Cardiac septum (tissue), 1 donor: ENCODE measurements at regions not wholly inside any gene's neighbourhood (a gene's known extent, or its start where the extent isn't known, plus 50 kb on each side); places are given as distances from the start of the nearest gene placed in this dataset.

ENCODE experiments used
- DNase-seq: peaks from one replicate; pipeline ENCODE4 v3.0.0-alpha.2; 2020; ENCODE audit warnings: low spot score
- intact Hi-C: fragments of 100-400 bp; cut with DNase I; formaldehyde crosslinking; loops from one replicate; pipeline ENCODE4 v1.14.0; 2022
- donor health status: DM: no; HTN: no; CAD: no.

DNA sequence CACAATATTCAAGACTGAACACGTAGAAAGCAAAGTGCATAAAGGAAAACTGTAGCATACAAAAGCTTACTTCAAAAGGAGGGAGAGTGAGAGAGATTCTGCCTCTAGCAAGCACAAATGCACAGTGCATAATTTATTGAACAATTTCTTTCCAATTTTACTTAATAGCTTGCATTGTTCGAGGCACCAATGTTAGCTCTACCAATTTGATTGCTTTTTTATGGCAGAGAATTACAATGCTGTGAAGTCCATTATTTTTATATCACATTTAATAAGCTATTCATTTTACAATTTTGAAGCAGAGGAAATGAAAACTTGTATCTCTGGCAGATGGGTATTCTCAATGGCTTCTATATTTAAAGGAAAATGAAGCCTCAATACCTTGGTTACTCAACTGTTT lies 331.7 kb downstream of the GPM6A start:
- no peak for DNase-seq
- intact Hi-C loops: no loop called here

- no peak for DNase-seq
- intact Hi-C loops: no loop called here
Measured at GRCh38 chr4:175499735-175500352, 312.2 kb downstream of the GPM6A start.

- DNase-seq: no peak
- intact Hi-C loops: no loop called here
Measured at GRCh38 chr4:175504318-175504717, 307.7 kb downstream of the GPM6A start.

- intact Hi-C loops: no loop called here
- no peak for DNase-seq
Measured at GRCh38 chr4:175509320-175509719, 302.7 kb downstream of the GPM6A start.

DNA sequence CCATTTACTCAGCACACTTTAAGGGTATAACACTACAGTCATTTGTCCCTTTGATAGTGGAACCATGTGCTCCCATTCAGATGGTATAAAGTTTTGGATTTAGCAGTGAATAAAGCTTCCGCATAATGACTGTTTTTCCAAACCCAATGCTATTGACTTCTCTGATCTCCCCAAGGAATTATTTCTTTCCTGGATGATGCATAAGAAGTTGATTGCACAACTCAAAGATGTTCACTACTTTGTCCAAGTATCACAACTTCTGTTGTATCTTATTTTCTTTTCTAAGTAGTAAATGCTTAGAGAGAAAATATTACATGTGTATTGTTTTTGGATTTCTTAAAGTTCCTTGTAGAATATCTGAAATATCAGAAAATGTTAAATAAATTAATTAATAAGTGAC lies 300.2 kb downstream of the GPM6A start:
- DNase-seq: no peak
- intact Hi-C loops: no loop called here

GRCh38 chr4:175514174-175514573 lies 297.9 kb downstream of the GPM6A start:
- no peak for DNase-seq
- intact Hi-C loops: no loop called here

- intact Hi-C loops: no loop called here
- no peak for DNase-seq
Measured at GRCh38 chr4:175530655-175531054, 281.4 kb downstream of the GPM6A start.

GRCh38 chr4:175531405-175532091 lies 280.5 kb downstream of the GPM6A start:
- intact Hi-C loops: no loop called here
- DNase-seq: no peak

GRCh38 chr4:175536852-175537453 lies 275.1 kb downstream of the GPM6A start:
- DNase-seq: no peak
- intact Hi-C loops: loop anchor here (5.0 kb wide), 1 partner anchor 775 kb away; no protein-coding TSS in a partner anchor

DNA sequence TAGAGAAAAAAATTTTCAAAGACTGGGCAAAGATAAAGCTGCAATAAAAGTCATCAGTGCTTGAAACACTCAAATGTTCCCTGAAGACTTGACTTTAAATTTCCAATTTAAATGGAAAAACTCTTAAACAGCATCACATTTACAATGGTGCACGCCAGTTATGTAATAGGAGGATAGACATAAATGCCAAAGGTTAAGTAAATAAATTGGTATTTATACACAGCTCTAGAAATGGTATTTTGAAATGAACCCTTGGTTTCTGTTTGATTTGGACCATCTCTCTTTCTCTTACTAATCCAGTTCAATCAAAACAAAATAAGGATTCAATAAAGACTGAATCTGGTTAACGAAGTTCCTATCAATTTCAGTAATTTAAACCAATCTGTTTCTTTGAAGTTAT lies 272.6 kb downstream of the GPM6A start:
- DNase-seq: no peak
- intact Hi-C loops: loop anchor here (5.0 kb wide), 1 partner anchor 777 kb away; no protein-coding TSS in a partner anchor

GRCh38 chr4:175540151-175540550 lies 271.9 kb downstream of the GPM6A start:
- intact Hi-C loops: loop anchor here (10.0 kb wide), 1 partner anchor 665 kb away; no protein-coding TSS in a partner anchor
- no peak for DNase-seq

DNA sequence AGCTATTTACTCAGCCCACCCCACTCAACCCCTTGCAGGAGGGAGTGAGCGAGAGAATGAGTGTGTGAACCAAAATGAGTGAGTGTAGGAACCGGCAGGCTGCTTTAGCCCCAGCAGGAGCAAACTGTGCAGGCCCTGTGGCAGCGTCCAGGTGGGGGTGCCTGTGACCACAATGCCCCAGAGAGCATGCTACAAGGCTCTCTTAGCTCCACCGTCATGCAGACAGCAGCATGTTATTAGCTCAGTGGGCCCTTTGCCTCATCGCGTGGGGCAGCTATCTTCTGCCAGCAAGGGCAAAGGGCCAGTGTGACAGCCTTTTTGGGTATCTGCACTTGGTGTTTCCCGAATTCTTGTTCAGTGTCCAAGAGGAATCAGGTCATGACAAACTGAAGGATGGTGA lies 271.3 kb downstream of the GPM6A start:
- DNase-seq: no peak
- intact Hi-C loops: loop anchor here (10.0 kb wide), 1 partner anchor 666 kb away; no protein-coding TSS in a partner anchor

DNA sequence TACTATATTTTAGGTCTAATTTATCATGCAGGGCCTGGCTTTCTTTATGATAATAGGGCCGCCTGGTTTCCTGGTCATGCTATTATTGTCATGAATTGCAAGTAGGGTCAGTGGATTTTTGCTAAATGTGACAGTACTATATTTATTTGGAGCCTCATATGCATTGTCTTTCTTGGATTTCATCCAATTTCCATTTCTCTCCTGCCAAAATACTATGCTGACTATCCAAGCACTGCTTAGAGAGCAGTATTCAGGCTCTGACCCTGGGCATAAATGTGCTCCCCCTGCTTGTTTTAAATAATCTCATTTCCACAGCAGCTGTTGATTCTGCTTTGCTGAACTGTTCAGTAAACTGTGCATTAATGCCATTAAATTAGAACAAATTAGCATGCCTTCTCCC lies 269.3 kb downstream of the GPM6A start:
- intact Hi-C loops: loop anchor here (10.0 kb wide), 1 partner anchor 668 kb away; no protein-coding TSS in a partner anchor
- DNase-seq: no peak

GRCh38 chr4:175559126-175559525 lies 252.9 kb downstream of the GPM6A start:
- DNase-seq: no peak
- intact Hi-C loops: no loop called here

- intact Hi-C loops: no loop called here
- DNase-seq: no peak
Measured at GRCh38 chr4:175559526-175559925, 252.5 kb downstream of the GPM6A start.

- intact Hi-C loops: no loop called here
- no peak for DNase-seq
Measured at GRCh38 chr4:175560604-175561003, 251.5 kb downstream of the GPM6A start.

DNA sequence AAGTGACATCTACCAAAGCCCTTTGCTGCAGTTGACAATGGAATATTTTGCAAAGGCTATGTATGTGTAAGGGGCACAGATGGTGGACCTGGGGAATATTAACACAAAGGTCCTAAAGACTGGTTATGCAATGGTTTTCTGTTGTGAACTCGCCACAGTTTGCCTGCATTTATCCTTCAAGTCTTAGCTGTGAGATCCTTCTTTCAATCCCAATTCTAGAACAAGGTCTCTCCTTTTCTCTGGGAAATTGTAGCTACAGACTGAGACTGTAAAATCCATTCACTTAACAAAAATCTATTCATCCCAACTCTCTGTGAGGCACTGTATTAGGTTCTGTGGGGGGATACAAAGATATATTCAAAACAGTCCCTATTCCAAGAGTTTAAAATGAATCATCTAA lies 250.4 kb downstream of the GPM6A start:
- intact Hi-C loops: no loop called here
- no peak for DNase-seq

- no peak for DNase-seq
- intact Hi-C loops: no loop called here
Measured at GRCh38 chr4:175562111-175562510, 250.0 kb downstream of the GPM6A start.

GRCh38 chr4:175562542-175562941 lies 249.5 kb downstream of the GPM6A start:
- DNase-seq: no peak
- intact Hi-C loops: no loop called here
